GM21723 (cell line): ENCODE measurements at regions not wholly inside any gene's neighbourhood (a gene's known extent, or its start where the extent isn't known, plus 50 kb on each side); places are given as distances from the start of the nearest gene placed in this dataset.

Experiments used
- ATAC-seq: cut with Tn5 transposase; IDR thresholded peaks from one replicate; pipeline ENCODE4 v1.9.1; 2021; ENCODE audit warnings: mild to moderate bottlenecking, moderate library complexity; ENCODE audit not compliant: unreplicated experiment

GRCh38 chr18:44187090-44187489 lies 493.6 kb upstream of the SETBP1 start:
- no peak for ATAC-seq

- ATAC-seq = no peak
Measured at GRCh38 chr18:44195394-44196140, 485.1 kb upstream of the SETBP1 start.

GRCh38 chr18:44197832-44198611 lies 482.7 kb upstream of the SETBP1 start:
- ATAC-seq = no peak

GRCh38 chr18:44198612-44199284 lies 481.9 kb upstream of the SETBP1 start:
- ATAC-seq = no peak

GRCh38 chr18:44213293-44213692 lies 467.4 kb upstream of the SETBP1 start:
- ATAC-seq = no peak

GRCh38 chr18:44214396-44214795 lies 466.3 kb upstream of the SETBP1 start:
- ATAC-seq = no peak

- ATAC-seq = no peak
Measured at GRCh38 chr18:44216169-44216568, 464.5 kb upstream of the SETBP1 start.

GRCh38 chr18:44227501-44227900 lies 453.2 kb upstream of the SETBP1 start:
- no peak for ATAC-seq

GRCh38 chr18:44229693-44230108 lies 451.0 kb upstream of the SETBP1 start:
- no peak for ATAC-seq

- no peak for ATAC-seq
Measured at GRCh38 chr18:44231936-44232335, 448.8 kb upstream of the SETBP1 start.

GRCh38 chr18:44232500-44232899 lies 448.2 kb upstream of the SETBP1 start:
- ATAC-seq = no peak

GRCh38 chr18:44238454-44238853 lies 442.2 kb upstream of the SETBP1 start:
- no peak for ATAC-seq

GRCh38 chr18:44238911-44239310 lies 441.8 kb upstream of the SETBP1 start:
- ATAC-seq = no peak

- no peak for ATAC-seq
Measured at GRCh38 chr18:44241020-44241419, 439.7 kb upstream of the SETBP1 start.

GRCh38 chr18:44245019-44245418 lies 435.7 kb upstream of the SETBP1 start:
- no peak for ATAC-seq

- no peak for ATAC-seq
Measured at GRCh38 chr18:44246001-44246400, 434.7 kb upstream of the SETBP1 start.

- no peak for ATAC-seq
Measured at GRCh38 chr18:44258086-44258485, 422.6 kb upstream of the SETBP1 start.

GRCh38 chr18:44258576-44258975 lies 422.1 kb upstream of the SETBP1 start:
- ATAC-seq = no peak

GRCh38 chr18:44259610-44260009 lies 421.1 kb upstream of the SETBP1 start:
- no peak for ATAC-seq

- no peak for ATAC-seq
Measured at GRCh38 chr18:44265437-44265836, 415.3 kb upstream of the SETBP1 start.

- no peak for ATAC-seq
Measured at GRCh38 chr18:44273298-44273697, 407.4 kb upstream of the SETBP1 start.

GRCh38 chr18:44280479-44280878 lies 400.2 kb upstream of the SETBP1 start:
- ATAC-seq = no peak
